ENCODE measurements at regions not wholly inside any gene's neighbourhood (a gene's known extent, or its start where the extent isn't known, plus 50 kb on each side); places are given as distances from the start of the nearest gene placed in this dataset.

DNA sequence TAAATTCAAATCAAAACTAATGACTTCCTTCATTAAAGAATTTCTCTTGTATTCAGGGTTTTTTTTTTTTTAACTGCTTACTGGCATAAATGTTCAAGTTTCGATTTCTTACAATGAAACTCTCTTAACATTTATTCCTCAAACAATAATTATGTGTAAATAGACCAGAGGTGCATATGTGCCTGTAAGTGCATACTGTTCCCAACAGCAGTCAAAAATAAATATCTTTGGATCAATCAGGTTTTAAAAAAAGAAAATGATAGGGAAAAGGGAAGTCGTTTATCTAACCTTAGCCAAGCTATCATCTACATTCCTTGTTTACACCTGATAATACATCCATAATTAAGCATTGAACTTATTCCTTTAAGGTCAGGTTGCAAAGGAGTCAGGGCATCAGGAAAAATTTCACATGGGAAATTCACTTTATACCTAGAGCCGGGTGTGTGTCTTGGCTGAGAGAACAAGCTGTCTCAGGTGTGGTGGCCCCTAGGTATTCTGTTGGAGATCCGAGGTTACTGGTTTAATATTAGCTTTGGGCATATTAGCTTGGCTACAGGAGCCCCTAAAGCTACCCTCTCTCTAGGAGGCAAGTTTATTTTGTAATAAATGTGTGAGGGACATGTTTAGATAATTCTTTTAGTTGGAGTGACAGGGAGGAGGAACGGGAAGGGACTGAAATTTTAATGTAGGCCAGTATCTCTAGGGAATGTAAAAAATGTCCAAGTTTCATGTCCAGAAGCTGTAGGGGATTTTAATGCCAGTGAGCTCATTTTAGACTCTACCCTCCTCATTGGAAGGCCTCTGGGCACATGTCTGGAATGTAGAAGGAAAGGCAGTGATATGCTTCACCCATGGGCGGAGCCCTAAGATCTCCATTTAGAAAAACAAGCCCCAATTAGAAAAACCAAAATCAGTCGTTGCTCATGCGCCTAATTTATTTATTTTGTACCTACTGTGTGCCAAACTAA lies 327.9 kb upstream of the PROX1 start:
- no peaks in the 10 kb centered on the region for H3K4me1 ChIP-seq (ENCODE audit: control insufficient read depth in 1 of 2, insufficient read depth in 2 of 2, low read length in 2 of 2)
- Mint-ChIP-seq H3K4me3 (no peak overlapping the region), H3K27me3 (ENCODE audit: low read depth in 3 of 3) (no peaks in the 10 kb centered on the region), H3K36me3 (no peaks in the 10 kb centered on the region), H3K27ac (no peak overlapping the region), H3K9me3 (peaks cover 0 to 1% (median 0%) of the 10 kb centered on the region in 7 donors), H3K4me1 (no peaks in the 10 kb centered on the region)
- intact Hi-C loops (cut with micrococcal nuclease), result no loop called here
- H3K27me3 ChIP-seq (ENCODE audit: control insufficient read depth in 2 of 2, insufficient read depth in 2 of 2, low read length in 2 of 2), result no peaks in the 10 kb centered on the region
- H3K36me3 ChIP-seq (replicated peaks in 1 of 2; ENCODE audit: control insufficient read depth in 1 of 2, insufficient read depth in 2 of 2, low read length in 2 of 2), result no peaks in the 10 kb centered on the region
- H2AFZ ChIP-seq (ENCODE audit: insufficient read depth, low read depth, low read length, poor library complexity, severe bottlenecking), result no peak overlapping the region
- no peak overlapping the region for H3K4me3 ChIP-seq (replicated peaks in 1 of 3; ENCODE audit: low read depth in 2 of 3, low read length in 3 of 3)
- no peaks in the 10 kb centered on the region for H4K20me1 ChIP-seq (ENCODE audit: insufficient read depth, low read length)
- H3K9ac ChIP-seq (ENCODE audit: insufficient read depth, low read length, poor library complexity, severe bottlenecking), result no peak overlapping the region
- no peaks in the 10 kb centered on the region for H3K9me3 ChIP-seq (replicated peaks in 1 of 2; ENCODE audit: control insufficient read depth in 1 of 2, insufficient read depth in 1 of 2, low read length in 2 of 2)
- no peaks in the 10 kb centered on the region for H3K79me2 ChIP-seq (ENCODE audit: insufficient read depth, low read length)
- 92% methylated on average over 2 of the region's 8 CpGs for WGBS (ENCODE audit: insufficient coverage)
- no peak overlapping the region for H3K4me2 ChIP-seq (replicated peaks; ENCODE audit: extremely low read depth, low read length, poor library complexity, severe bottlenecking)
- DNase-seq, result no peak
- H3K27ac ChIP-seq (ENCODE audit: low read depth in 1 of 2, low read length in 2 of 2), result no peak overlapping the region
- TF ChIP-seq, protein P1, sequence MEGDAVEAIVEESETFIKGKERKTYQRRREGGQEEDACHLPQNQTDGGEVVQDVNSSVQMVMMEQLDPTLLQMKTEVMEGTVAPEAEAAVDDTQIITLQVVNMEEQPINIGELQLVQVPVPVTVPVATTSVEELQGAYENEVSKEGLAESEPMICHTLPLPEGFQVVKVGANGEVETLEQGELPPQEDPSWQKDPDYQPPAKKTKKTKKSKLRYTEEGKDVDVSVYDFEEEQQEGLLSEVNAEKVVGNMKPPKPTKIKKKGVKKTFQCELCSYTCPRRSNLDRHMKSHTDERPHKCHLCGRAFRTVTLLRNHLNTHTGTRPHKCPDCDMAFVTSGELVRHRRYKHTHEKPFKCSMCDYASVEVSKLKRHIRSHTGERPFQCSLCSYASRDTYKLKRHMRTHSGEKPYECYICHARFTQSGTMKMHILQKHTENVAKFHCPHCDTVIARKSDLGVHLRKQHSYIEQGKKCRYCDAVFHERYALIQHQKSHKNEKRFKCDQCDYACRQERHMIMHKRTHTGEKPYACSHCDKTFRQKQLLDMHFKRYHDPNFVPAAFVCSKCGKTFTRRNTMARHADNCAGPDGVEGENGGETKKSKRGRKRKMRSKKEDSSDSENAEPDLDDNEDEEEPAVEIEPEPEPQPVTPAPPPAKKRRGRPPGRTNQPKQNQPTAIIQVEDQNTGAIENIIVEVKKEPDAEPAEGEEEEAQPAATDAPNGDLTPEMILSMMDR (IDR thresholded peaks at IDR 0.05), result no peak

DNA sequence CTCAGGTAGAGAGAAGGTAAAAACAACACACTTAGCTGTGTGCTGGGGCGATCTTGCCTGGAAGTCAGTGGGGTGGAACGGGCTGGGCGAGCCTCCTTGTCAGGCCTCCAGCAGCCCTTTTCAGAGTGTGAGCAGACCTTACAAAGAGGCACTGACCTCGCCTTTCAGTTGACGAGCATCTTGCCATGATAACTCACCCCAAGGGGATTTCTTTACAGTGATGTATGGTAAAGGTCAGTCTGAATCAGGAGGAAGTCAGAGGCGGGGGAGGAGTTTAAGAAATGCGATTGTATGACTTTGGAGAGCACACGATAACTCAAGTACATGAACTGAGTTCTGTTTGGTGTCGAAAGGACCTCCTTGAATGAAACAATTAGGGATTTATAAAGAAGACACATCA lies 326.5 kb upstream of the PROX1 start:
- no peaks in the 10 kb centered on the region for H4K20me1 ChIP-seq (ENCODE audit: insufficient read depth, low read length)
- H3K4me3 Mint-ChIP-seq, result no peak overlapping the region
- no peaks in the 10 kb centered on the region for H3K9me3 ChIP-seq (replicated peaks in 1 of 2; ENCODE audit: control insufficient read depth in 1 of 2, insufficient read depth in 1 of 2, low read length in 2 of 2)
- TF ChIP-seq, protein P1 (IDR thresholded peaks at IDR 0.05), result no peak
- H3K79me2 ChIP-seq (ENCODE audit: insufficient read depth, low read length), result no peaks in the 10 kb centered on the region
- intact Hi-C loops (cut with micrococcal nuclease), result no loop called here
- no peak overlapping the region for H3K9ac ChIP-seq (ENCODE audit: insufficient read depth, low read length, poor library complexity, severe bottlenecking)
- no peaks in the 10 kb centered on the region for H3K27me3 ChIP-seq (ENCODE audit: control insufficient read depth in 2 of 2, insufficient read depth in 2 of 2, low read length in 2 of 2)
- no peak for DNase-seq
- no peak overlapping the region for H3K4me2 ChIP-seq (replicated peaks; ENCODE audit: extremely low read depth, low read length, poor library complexity, severe bottlenecking)
- no peak overlapping the region for H3K27ac ChIP-seq (ENCODE audit: low read depth in 1 of 2, low read length in 2 of 2)
- 71% methylated on average over 5 of the region's 9 CpGs for WGBS (ENCODE audit: insufficient coverage)
- no peaks in the 10 kb centered on the region for H3K36me3 ChIP-seq (replicated peaks in 1 of 2; ENCODE audit: control insufficient read depth in 1 of 2, insufficient read depth in 2 of 2, low read length in 2 of 2)
- H3K4me3 ChIP-seq (replicated peaks in 1 of 3; ENCODE audit: low read depth in 2 of 3, low read length in 3 of 3), result no peak overlapping the region
- peaks cover 0 to 1% (median 0%) of the 10 kb centered on the region in 7 donors for H3K9me3 Mint-ChIP-seq
- no peaks in the 10 kb centered on the region for H3K36me3 Mint-ChIP-seq
- H3K27ac Mint-ChIP-seq, result no peak overlapping the region
- H3K4me1 ChIP-seq (ENCODE audit: control insufficient read depth in 1 of 2, insufficient read depth in 2 of 2, low read length in 2 of 2), result no peaks in the 10 kb centered on the region
- no peaks in the 10 kb centered on the region for H3K27me3 Mint-ChIP-seq (ENCODE audit: low read depth in 3 of 3)
- H3K4me1 Mint-ChIP-seq, result no peaks in the 10 kb centered on the region
- H2AFZ ChIP-seq (ENCODE audit: insufficient read depth, low read depth, low read length, poor library complexity, severe bottlenecking), result no peak overlapping the region
